ENCODE measurements at regions not wholly inside any gene's neighbourhood (a gene's known extent, or its start where the extent isn't known, plus 50 kb on each side); places are given as distances from the start of the nearest gene placed in this dataset.

GRCh38 chr9:27766073-27766835, 193.0 kb upstream of the C9orf72 start:
- no peak overlapping the region for H3K4me2 ChIP-seq (ENCODE audit: low read depth, low read length)
- ChIA-PET POLR2A (no interaction called here), CTCF (ENCODE audit: low intra/inter-chr PET ratio, low total read pairs) (no interaction called here)
- in situ Hi-C loops (cut with HindIII; ENCODE audit: extremely low pct_ligation_motif_present, low pct_unique_long_range_greater_than_20kb), result no loop called here
- BruUV-seq (replicated peaks), result no TSS peak
- H3K36me3 ChIP-seq (replicated peaks in 1 of 2; ENCODE audit: control insufficient read depth in 1 of 2, insufficient read depth in 2 of 2, low read length in 2 of 2), result no peaks in the 10 kb centered on the region
- DNase-seq (ENCODE audit: low spot score) (no peak), FAIRE-seq (no peak), ATAC-seq (no peak)
- 8% methylated on average over 3 of the region's 3 CpGs for WGBS (ENCODE audit: low lambda C conversion rate)
- H3K9me3 ChIP-seq (ENCODE audit: low read length), result no peaks in the 10 kb centered on the region
- no peaks in the 10 kb centered on the region for H3K4me1 ChIP-seq (ENCODE audit: insufficient read depth, low read length)
- TF ChIP-seq SETDB1 (CRISPR knock-in tag; IDR thresholded peaks at IDR 0.05; ENCODE audit: borderline replicate concordance) (no peak), ZNF569 (CRISPR knock-in tag; IDR thresholded peaks at IDR 0.05; ENCODE audit: borderline replicate concordance) (no peak), ZSCAN20 (CRISPR knock-in tag; IDR thresholded peaks at IDR 0.05; ENCODE audit: borderline replicate concordance) (no peak), ARID5B (CRISPR knock-in tag; IDR thresholded peaks at IDR 0.05) (no peak), ZNF549 (CRISPR knock-in tag; IDR thresholded peaks at IDR 0.05) (no peak), PLSCR1 (CRISPR knock-in tag; IDR thresholded peaks at IDR 0.05; ENCODE audit: borderline replicate concordance) (no peak), HDAC1 (CRISPR knock-in tag; IDR thresholded peaks at IDR 0.05) (no peak), BRCA1 (CRISPR knock-in tag; IDR thresholded peaks at IDR 0.05) (no peak), NCOA5 (CRISPR knock-in tag; IDR thresholded peaks at IDR 0.05) (no peak), TGIF2 (CRISPR knock-in tag; IDR thresholded peaks at IDR 0.05) (no peak)
- TF ChIP-seq, protein P1, sequence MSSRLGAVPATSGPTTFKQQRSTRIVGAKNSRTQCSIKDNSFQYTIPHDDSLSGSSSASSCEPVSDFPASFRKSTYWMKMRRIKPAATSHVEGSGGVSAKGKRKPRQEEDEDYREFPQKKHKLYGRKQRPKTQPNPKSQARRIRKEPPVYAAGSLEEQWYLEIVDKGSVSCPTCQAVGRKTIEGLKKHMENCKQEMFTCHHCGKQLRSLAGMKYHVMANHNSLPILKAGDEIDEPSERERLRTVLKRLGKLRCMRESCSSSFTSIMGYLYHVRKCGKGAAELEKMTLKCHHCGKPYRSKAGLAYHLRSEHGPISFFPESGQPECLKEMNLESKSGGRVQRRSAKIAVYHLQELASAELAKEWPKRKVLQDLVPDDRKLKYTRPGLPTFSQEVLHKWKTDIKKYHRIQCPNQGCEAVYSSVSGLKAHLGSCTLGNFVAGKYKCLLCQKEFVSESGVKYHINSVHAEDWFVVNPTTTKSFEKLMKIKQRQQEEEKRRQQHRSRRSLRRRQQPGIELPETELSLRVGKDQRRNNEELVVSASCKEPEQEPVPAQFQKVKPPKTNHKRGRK (CRISPR knock-in tag; IDR thresholded peaks at IDR 0.05), result no peak
- no peaks in the 10 kb centered on the region for H3K79me2 ChIP-seq (ENCODE audit: insufficient read depth, low read length)
- H3K4me3 ChIP-seq (replicated peaks in 1 of 3; ENCODE audit: insufficient read depth in 1 of 3, low read depth in 2 of 3, low read length in 3 of 3), result no peak overlapping the region
- H4K20me1 ChIP-seq (ENCODE audit: insufficient read depth, low read length), result no peaks in the 10 kb centered on the region
- intact Hi-C loops (cut with micrococcal nuclease; ENCODE audit: unreplicated experiment), result no loop called here
- no peak overlapping the region for H3K9ac ChIP-seq (ENCODE audit: insufficient read depth, low read depth, low read length)
- H2AFZ ChIP-seq (ENCODE audit: low read length), result no peak overlapping the region
- H3K27me3 ChIP-seq (ENCODE audit: control insufficient read depth in 1 of 2, insufficient read depth in 2 of 2, low read length in 2 of 2), result no peaks in the 10 kb centered on the region
- no peak overlapping the region for H3K27ac ChIP-seq (ENCODE audit: extremely low read length, insufficient read depth, low read length)
